IMR-90 (cell line): ENCODE measurements at regions not wholly inside any gene's neighbourhood (a gene's known extent, or its start where the extent isn't known, plus 50 kb on each side); places are given as distances from the start of the nearest gene placed in this dataset.

ENCODE experiments used
- ATAC-seq: fragments of 200-7000 bp; cut with Tn5 transposase; 2 replicates; pipeline ENCODE4 v1.9.1; 2020; ENCODE audit warnings: low read depth, mild to moderate bottlenecking, moderate library complexity
- BruUV-seq: library from RNA; stranded (reverse); fragments of 400-500 nt; replicated peaks from 2 replicates; lab custom pipeline; 2021; lab: Mats Ljungman, UMichigan
- CTCF ChIA-PET: fragments of 300-600 bp; formaldehyde crosslinking; extraction: SDS; loops from one replicate; lab custom pipeline; 2021; ENCODE audit warnings: antibody characterized with exemption; lab: Yijun Ruan, JAX
- POLR2A ChIA-PET: fragments of 300-600 bp; sonication (Branson Sonifier 250); formaldehyde crosslinking; loops from one replicate; lab custom pipeline; 2022; ENCODE audit warnings: antibody characterized with exemption; ENCODE audit not compliant: unreplicated experiment; lab: Charles Lee
- DNase-seq: peaks from one replicate; pipeline ENCODE4 v3.0.0; 2013
- H2AFZ ChIP-seq: replicated peaks from 2 replicates; pipeline ENCODE3; 2013; ENCODE audit warnings: low read length, mild to moderate bottlenecking; ENCODE audit not compliant: poor library complexity
- H2AK5ac ChIP-seq: 2 replicates; pipeline ENCODE4 v1.6.1; 2013; ENCODE audit warnings: low read depth, low read length, inconsistent platforms
- H2AK9ac ChIP-seq: replicated peaks from 2 replicates; pipeline ENCODE3; 2013; ENCODE audit warnings: mild to moderate bottlenecking, low read depth, low read length, moderate library complexity; ENCODE audit not compliant: poor library complexity
- H2BK120ac ChIP-seq: 2 replicates; pipeline ENCODE4 v1.6.1; 2013; ENCODE audit warnings: low read depth, low read length, inconsistent platforms
- H2BK15ac ChIP-seq: 3 replicates; pipeline ENCODE4 v1.6.1; 2013; ENCODE audit warnings: low read depth, low read length, inconsistent platforms
- H2BK20ac ChIP-seq: 2 replicates; pipeline ENCODE4 v1.6.1; 2013; ENCODE audit warnings: low read depth, mild to moderate bottlenecking, inconsistent platforms, low read length, moderate library complexity
- H2BK5ac ChIP-seq: 2 replicates; pipeline ENCODE4 v1.6.1; 2013; ENCODE audit warnings: mild to moderate bottlenecking, low read depth, low read length, inconsistent platforms; ENCODE audit not compliant: poor library complexity, severe bottlenecking
- H3K14ac ChIP-seq: replicated peaks from 2 replicates; pipeline ENCODE4 v1.6.1; 2013; ENCODE audit warnings: low read depth, low read length, inconsistent platforms
- H3K18ac ChIP-seq: 2 replicates; pipeline ENCODE4 v1.6.1; 2013; ENCODE audit warnings: low read depth, low read length, control low read depth
- H3K23ac ChIP-seq: 2 replicates; pipeline ENCODE4 v1.6.1; 2013; ENCODE audit warnings: low read depth, low read length, inconsistent platforms
- H3K27ac ChIP-seq: 2 replicates; pipeline ENCODE4 v1.5.1; 2013; ENCODE audit warnings: mild to moderate bottlenecking, control low read depth, low read length; ENCODE audit not compliant: insufficient read depth
- H3K27me3 ChIP-seq: 2 replicates; pipeline ENCODE4 v1.6.1; 2013; ENCODE audit warnings: low read length; ENCODE audit not compliant: control insufficient read depth, insufficient read depth
- H3K36me3 ChIP-seq: 2 replicates; pipeline ENCODE4 v1.6.1; 2013; ENCODE audit warnings: low read length, mixed read lengths; ENCODE audit not compliant: control insufficient read depth, insufficient read depth
- H3K4ac ChIP-seq: 2 replicates; pipeline ENCODE4 v1.6.1; 2013; ENCODE audit warnings: low read depth, low read length, inconsistent platforms
- H3K4me1 ChIP-seq: 2 replicates; pipeline ENCODE4 v1.6.1; 2013; ENCODE audit warnings: low read length, mixed read lengths; ENCODE audit not compliant: control insufficient read depth, insufficient read depth
- H3K4me2 ChIP-seq: 2 replicates; pipeline ENCODE4 v1.6.1; 2013; ENCODE audit warnings: low read depth, mild to moderate bottlenecking, control low read depth, low read length, moderate library complexity
- H3K4me3 ChIP-seq: 2 replicates; pipeline ENCODE4 v1.5.1; 2013; ENCODE audit warnings: low read depth, mild to moderate bottlenecking, control low read depth, low read length, moderate library complexity; ENCODE audit not compliant: insufficient read depth
- H3K56ac ChIP-seq: 2 replicates; pipeline ENCODE4 v1.6.1; 2013; ENCODE audit warnings: low read length, inconsistent platforms; ENCODE audit not compliant: insufficient read depth; ENCODE audit errors: extremely low read depth
- H3K79me1 ChIP-seq, 2 experiments: 2 replicates each; pipeline ENCODE4 v1.6.1; 2013; ENCODE audit warnings: low read length in 2 of 2, inconsistent platforms in 1 of 2, low read depth in 1 of 2
- H3K9ac ChIP-seq: 2 replicates; pipeline ENCODE4 v1.6.1; 2013; ENCODE audit warnings: low read depth, low read length, control low read depth
- H3K9me1 ChIP-seq: 2 replicates; pipeline ENCODE4 v1.6.1; 2013; ENCODE audit warnings: low read length, inconsistent platforms; ENCODE audit not compliant: insufficient read depth
- H3K9me3 ChIP-seq: 2 replicates; pipeline ENCODE4 v1.6.1; 2013; ENCODE audit warnings: low read length; ENCODE audit not compliant: control insufficient read depth, insufficient read depth
- H4K20me1 ChIP-seq: 2 replicates; pipeline ENCODE4 v1.6.1; 2013; ENCODE audit warnings: low read length, inconsistent platforms; ENCODE audit not compliant: insufficient read depth
- H4K5ac ChIP-seq: 2 replicates; pipeline ENCODE4 v1.6.1; 2013; ENCODE audit warnings: mild to moderate bottlenecking, low read depth, low read length, control low read depth
- H4K8ac ChIP-seq, 2 experiments: 2 replicates each; pipeline ENCODE4 v1.6.1; 2013; ENCODE audit warnings: low read depth in 2 of 2, low read length in 2 of 2, control low read depth in 1 of 2, inconsistent platforms in 1 of 2
- H4K91ac ChIP-seq: 2 replicates; pipeline ENCODE4 v1.6.1; 2013; ENCODE audit warnings: low read depth, low read length, inconsistent platforms; ENCODE audit not compliant: insufficient read depth
- BHLHE40 ChIP-seq: fragments of 150-350 bp; IDR thresholded peaks from 2 replicates; pipeline ENCODE4 v1.6.1; 2016; ENCODE audit warnings: mild to moderate bottlenecking, low read depth, low read length
- CHD1 ChIP-seq: IDR thresholded peaks from 2 replicates; pipeline ENCODE4 v1.6.1; 2012; ENCODE audit warnings: low read depth, low read length, improper control_type of control experiment
- FOS ChIP-seq: fragments of 150-350 bp; IDR thresholded peaks from 2 replicates; pipeline ENCODE4 v1.6.1; 2016; ENCODE audit warnings: low read depth, low read length
- MXI1 ChIP-seq: IDR thresholded peaks from 2 replicates; pipeline ENCODE4 v1.6.1; 2012; ENCODE audit warnings: low read depth, mild to moderate bottlenecking, low read length, moderate library complexity, borderline replicate concordance
- NFE2L2 ChIP-seq: fragments of 150-350 bp; IDR thresholded peaks from 2 replicates; pipeline ENCODE4 v1.6.1; 2016; ENCODE audit warnings: low read depth, mild to moderate bottlenecking, low read length
- RAD21 ChIP-seq: IDR thresholded peaks from 2 replicates; pipeline ENCODE4 v1.6.1; 2012; ENCODE audit warnings: low read length, improper control_type of control experiment
- WGBS, 2 experiments: methylation state at CpG; one replicate each; pipeline versions ENCODE4 v1.1.5 to v1.1.7; 2013; ENCODE audit warnings: missing lambda C conversion rate in 2 of 2; ENCODE audit not compliant: insufficient read length in 1 of 2; ENCODE audit errors: extremely low coverage in 2 of 2; 5-methylcytosine and 5-hydroxymethylcytosine counted together
- dilution Hi-C: fragments of 300-500 bp; cut with HindIII; formaldehyde crosslinking; loops from one replicate; pipeline ENCODE4 v1.14.3; 2018; ENCODE audit warnings: low sequenced_read_pairs; ENCODE audit not compliant: unreplicated experiment
- in situ Hi-C: fragments of 300-500 bp; cut with MboI; formaldehyde crosslinking; loops from 3 replicates; pipeline ENCODE4 v1.14.3; 2019; ENCODE audit warnings: low sequenced_read_pairs, inconsistent platforms, mixed read lengths
- intact Hi-C: fragments of 100-400 bp; cut with micrococcal nuclease; formaldehyde crosslinking; loops from 2 replicates; pipeline ENCODE4 v1.10.0; 2022
- TF ChIP-seq, protein P1 (sequence below): conservative IDR thresholded peaks from 2 replicates; pipeline ENCODE4 v1.5.1; 2012; ENCODE audit warnings: mild to moderate bottlenecking, low read depth, low read length, improper control_type of control experiment

DNA sequence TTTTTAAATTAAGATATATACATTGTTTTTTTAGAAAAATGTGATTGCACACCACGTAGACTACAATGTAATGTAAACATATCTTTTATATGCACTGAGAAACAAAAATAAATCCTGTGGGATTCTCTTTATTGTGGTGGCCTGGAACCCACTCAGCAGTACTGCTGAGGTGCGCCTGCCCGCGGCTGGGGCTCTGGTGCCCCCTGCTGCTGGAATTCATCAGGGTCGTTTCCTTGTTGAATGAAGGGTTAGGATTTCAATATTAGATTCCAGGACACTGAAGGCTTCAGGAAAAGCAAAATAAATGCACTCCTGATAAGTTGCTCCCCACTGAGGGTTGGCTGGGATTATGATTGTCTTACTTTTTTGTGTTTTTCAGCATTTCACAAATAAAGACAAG is 175.8 kb upstream of the GGTLC1 start:
- Histone ChIP-seq H3K4me3 (no peak overlapping the region), H2BK120ac (no peak overlapping the region), H2AK5ac (no peak overlapping the region), H4K91ac (no peak overlapping the region), H3K23ac (no peak overlapping the region), H3K9me3 (no peaks in the 10 kb centered on the region), H3K18ac (no peak overlapping the region), H2BK5ac (no peak overlapping the region), H2BK15ac (no peak overlapping the region), H4K8ac (no peak overlapping the region), H4K5ac (no peak overlapping the region), H3K4me1 (no peaks in the 10 kb centered on the region), H3K36me3 (no peaks in the 10 kb centered on the region), H3K14ac (no peak overlapping the region), H2AFZ (no peak overlapping the region), H3K79me1 (no peaks in the 10 kb centered on the region), H3K27me3 (no peaks in the 10 kb centered on the region), H3K4me2 (no peak overlapping the region), H2BK20ac (no peak overlapping the region), H3K9me1 (no peaks in the 10 kb centered on the region), H2AK9ac (no peak overlapping the region), H3K27ac (no peak overlapping the region), H4K20me1 (no peaks in the 10 kb centered on the region), H3K9ac (no peak overlapping the region), H3K56ac (no peak overlapping the region), H3K4ac (no peak overlapping the region)
- BruUV-seq = no TSS peak
- DNase-seq (no peak), ATAC-seq (0 out of 2 replicates have a peak, but pooled peaks have one; percentile 21)
- CTCF ChIA-PET = no interaction called here
- dilution Hi-C loops = no loop called here
- intact Hi-C loops = no loop called here
- POLR2A ChIA-PET = no interaction called here
- TF ChIP-seq NFE2L2 (no peak), RAD21 (no peak), FOS (no peak), BHLHE40 (no peak), CHD1 (no peak), MXI1 (no peak)
- TF ChIP-seq, protein P1, sequence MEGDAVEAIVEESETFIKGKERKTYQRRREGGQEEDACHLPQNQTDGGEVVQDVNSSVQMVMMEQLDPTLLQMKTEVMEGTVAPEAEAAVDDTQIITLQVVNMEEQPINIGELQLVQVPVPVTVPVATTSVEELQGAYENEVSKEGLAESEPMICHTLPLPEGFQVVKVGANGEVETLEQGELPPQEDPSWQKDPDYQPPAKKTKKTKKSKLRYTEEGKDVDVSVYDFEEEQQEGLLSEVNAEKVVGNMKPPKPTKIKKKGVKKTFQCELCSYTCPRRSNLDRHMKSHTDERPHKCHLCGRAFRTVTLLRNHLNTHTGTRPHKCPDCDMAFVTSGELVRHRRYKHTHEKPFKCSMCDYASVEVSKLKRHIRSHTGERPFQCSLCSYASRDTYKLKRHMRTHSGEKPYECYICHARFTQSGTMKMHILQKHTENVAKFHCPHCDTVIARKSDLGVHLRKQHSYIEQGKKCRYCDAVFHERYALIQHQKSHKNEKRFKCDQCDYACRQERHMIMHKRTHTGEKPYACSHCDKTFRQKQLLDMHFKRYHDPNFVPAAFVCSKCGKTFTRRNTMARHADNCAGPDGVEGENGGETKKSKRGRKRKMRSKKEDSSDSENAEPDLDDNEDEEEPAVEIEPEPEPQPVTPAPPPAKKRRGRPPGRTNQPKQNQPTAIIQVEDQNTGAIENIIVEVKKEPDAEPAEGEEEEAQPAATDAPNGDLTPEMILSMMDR = peak; percentile 31
- in situ Hi-C loops = loop anchor here (5.0 kb wide), 1 partner anchor 753 kb away; no protein-coding TSS in a partner anchor
- no CpG with 5 or more reads among the region's 5 CpGs for WGBS, 2 experiments
